ENCODE measurements at regions not wholly inside any gene's neighbourhood (a gene's known extent, or its start where the extent isn't known, plus 50 kb on each side); places are given as distances from the start of the nearest gene placed in this dataset.

DNA sequence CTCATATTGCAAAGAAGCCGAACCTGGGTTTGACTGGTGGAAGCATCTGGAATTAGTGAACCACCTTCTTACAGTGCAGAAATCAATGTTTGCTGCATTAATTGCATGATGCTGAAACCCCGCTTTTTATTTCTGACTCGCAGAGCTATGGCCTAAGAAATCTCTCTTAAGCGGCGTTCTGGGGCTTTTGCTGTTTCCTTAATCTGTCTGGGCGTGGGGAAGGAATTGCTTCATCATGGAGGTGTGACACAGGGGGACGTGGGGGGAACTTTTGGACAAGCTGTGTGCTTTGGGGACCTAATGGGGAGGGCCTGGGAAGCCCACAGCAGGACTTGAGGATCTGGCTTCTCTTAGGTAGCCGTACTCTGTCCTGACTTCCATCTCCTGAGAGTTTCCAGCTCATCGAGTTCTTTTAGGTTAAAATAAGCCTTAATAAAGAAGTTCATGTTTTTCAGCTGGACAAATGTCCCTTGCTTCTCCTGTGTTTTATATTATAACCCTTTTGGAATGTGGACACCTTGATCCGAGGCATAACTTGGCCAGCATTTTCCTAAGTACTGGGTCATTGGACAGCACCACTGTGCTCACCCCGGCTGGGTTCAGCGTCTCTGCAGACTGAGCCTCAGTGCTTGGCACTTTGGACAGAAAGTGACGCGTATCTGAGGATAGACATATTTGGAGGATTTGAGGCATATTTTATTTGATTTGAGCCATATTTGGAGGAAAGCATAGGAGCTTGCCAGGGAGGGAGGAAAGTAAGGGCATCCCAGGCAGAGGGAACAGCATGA is 192.1 kb upstream of the MYL2 start:
- TF ChIP-seq CTCF (IDR thresholded peaks at IDR 0.05), result no peak
- ATAC-seq (ENCODE audit: low FRiP score) (no peak), DNase-seq (ENCODE audit: low spot score) (no peak)

DNA sequence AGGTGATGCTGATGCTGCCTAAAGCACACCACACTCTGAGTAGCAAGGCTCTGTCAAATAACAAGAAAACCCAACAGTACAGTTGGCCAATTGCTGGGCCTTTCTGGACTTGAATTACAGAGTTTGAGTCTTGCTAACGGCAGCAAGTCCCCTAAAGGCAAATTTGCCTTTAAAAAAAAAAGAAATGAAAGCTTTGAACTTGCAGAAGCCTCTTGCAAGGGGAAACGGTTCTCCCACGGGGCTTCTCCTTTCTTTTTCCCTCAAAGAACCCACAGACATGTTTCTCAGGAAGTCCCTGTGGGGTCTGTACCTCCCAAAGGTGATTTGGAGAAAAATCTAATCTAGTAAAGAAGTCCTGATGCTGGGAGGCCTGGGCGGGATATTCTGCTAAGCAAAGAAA is 191.3 kb upstream of the MYL2 start:
- TF ChIP-seq CTCF (IDR thresholded peaks at IDR 0.05), result no peak
- no peak for ATAC-seq (ENCODE audit: low FRiP score)
- DNase-seq (ENCODE audit: low spot score), result no peak

DNA sequence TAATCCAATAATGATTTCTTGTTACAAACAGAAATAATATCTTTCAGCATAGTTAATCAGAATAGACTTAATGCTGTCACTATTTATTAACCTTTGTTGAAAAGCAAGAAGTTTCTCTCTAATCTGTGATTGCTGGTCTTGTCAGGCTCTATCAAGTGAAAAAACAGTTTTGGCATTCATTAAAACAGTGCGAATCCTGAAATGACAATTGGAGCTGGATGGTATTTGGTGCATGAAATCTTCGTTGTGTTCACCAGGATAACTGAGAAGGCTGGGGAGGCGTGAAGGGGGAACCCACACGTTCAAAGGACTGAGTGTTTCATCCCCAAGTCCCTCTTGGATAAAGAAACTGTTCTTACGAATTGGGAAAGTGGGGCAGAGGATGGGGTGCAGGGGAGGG is 190.2 kb upstream of the MYL2 start:
- TF ChIP-seq CTCF (IDR thresholded peaks at IDR 0.05), result no peak
- no peak for DNase-seq (ENCODE audit: low spot score)
- ATAC-seq (ENCODE audit: low FRiP score), result no peak

DNA sequence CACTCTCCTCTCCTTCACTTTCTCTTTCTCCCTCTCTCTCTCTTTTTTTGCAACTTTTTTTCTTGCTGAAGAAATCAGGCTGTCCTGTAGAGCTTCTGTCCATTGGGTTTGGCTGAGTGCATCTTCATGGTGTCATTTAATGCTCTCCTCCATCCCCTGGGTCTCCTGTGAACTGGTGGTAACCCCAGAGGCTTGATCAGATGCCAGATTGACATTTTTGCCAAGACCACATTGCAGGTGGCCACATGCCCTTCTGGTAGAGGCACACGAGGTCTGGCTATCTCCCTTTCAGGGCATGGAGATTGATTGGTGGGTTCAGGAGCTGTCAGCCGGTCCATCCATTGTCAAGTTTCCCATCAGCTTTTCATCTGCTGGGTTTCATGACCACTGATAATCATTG is 188.3 kb upstream of the MYL2 start:
- DNase-seq (ENCODE audit: low spot score) (no peak), ATAC-seq (ENCODE audit: low FRiP score) (no peak)
- TF ChIP-seq CTCF (IDR thresholded peaks at IDR 0.05), result no peak

DNA sequence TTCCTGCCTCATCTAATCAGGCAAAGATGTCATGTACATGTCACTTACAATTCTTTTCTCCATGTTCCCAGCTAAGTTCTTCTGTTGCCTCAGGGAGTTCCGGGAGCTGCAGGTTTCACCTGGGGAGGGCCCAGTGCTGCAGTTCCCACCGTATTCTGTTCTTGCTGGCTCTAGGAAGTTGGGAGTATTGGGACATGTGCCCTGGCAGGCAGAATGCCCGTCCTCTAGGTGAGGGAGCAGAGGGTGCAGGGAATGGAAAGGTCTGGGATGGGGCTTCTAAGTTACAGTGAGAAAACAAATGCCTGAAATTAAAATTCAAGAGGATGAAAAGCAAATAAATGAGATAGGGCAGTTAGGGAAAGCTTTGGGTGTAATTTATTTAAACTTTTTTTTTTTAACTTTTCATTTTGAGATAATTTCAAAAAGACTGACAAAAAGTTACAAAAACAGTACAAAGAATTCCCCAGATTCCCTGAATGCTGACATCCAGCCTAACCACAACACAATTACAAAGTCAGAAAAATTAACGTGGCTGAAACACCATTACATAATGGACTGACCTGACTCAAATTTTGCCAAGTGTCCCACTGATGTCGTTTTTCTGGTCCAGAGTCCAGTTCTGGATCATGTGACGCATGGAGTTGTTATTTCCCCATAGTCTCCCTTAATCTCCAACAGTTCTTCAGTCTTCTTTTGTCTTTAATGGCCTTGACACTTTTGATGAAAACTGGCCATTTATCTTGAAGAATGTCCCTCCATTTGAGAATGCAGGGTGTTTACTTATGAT is 187.2 kb upstream of the MYL2 start:
- DNase-seq (ENCODE audit: low spot score), result no peak
- ATAC-seq (ENCODE audit: low FRiP score), result no peak
- TF ChIP-seq CTCF (IDR thresholded peaks at IDR 0.05), result no peak

- ATAC-seq (ENCODE audit: low FRiP score) (no peak), DNase-seq (ENCODE audit: low spot score) (no peak)
- no peak for TF ChIP-seq CTCF (IDR thresholded peaks at IDR 0.05)
Measured at GRCh38 chr12:111105294-111105693, 184.9 kb upstream of the MYL2 start.

- DNase-seq (ENCODE audit: low spot score), result no peak
- no peak for TF ChIP-seq CTCF (IDR thresholded peaks at IDR 0.05)
Measured at GRCh38 chr12:111103583-111103982, 183.2 kb upstream of the MYL2 start.

More at GRCh38 chr12:111103583-111103982, 183.2 kb upstream of the MYL2 start:
- no peak for ATAC-seq (ENCODE audit: low FRiP score)

Data from omental fat pad (tissue), 3 donors.